NCI-H2081 treated with DMSO at 0.1 percent for 48 hours (cell line): ENCODE measurements at regions not wholly inside any gene's neighbourhood (a gene's known extent, or its start where the extent isn't known, plus 50 kb on each side); places are given as distances from the start of the nearest gene placed in this dataset.

Experiments
- DNase-seq: peaks from one replicate; lab custom pipeline; 2025; lab: John Stamatoyannopoulos, UW

DNA sequence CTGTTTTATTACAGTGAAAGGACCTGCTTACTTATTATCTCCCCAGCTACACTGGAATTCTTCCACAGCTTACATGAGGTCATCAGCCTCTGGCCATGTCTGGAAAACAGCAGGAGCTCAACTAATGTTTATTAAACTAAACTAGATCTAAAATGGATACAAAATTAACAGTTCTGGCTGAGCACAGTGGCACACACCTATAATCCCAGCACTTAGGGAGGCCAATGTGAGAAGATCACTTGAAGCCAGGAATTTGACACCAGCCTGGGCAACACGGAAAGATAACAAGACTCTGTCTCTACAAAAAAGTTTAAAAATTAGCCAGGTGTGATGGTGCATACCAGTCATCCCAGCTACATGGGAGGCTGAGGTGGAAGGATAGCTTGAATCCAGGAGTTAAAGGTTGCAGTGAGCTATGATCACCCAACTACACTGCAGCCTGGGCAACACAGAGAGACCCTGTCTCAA is 220.8 kb upstream of the MARCKS start:
- no peak for DNase-seq

DNA sequence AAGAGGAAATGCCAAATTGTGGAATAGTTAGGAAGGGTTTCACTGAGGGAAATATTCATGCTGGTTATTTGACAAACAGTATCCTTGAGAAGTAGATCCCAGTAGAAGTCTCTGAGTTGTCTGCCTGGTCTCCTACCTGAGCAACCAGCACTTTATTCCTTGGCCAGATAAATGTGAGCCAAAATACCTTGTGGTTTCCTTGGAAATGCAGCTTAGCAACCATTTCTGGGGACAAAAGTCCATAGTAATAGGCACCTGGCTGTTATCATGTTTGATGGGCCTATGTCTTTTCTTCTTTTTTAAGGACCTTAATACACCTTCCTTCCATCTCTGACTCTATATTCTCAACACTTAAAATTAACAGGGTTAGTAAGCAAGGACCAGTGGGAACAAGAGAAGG is 217.1 kb upstream of the MARCKS start:
- DNase-seq: no peak

DNA sequence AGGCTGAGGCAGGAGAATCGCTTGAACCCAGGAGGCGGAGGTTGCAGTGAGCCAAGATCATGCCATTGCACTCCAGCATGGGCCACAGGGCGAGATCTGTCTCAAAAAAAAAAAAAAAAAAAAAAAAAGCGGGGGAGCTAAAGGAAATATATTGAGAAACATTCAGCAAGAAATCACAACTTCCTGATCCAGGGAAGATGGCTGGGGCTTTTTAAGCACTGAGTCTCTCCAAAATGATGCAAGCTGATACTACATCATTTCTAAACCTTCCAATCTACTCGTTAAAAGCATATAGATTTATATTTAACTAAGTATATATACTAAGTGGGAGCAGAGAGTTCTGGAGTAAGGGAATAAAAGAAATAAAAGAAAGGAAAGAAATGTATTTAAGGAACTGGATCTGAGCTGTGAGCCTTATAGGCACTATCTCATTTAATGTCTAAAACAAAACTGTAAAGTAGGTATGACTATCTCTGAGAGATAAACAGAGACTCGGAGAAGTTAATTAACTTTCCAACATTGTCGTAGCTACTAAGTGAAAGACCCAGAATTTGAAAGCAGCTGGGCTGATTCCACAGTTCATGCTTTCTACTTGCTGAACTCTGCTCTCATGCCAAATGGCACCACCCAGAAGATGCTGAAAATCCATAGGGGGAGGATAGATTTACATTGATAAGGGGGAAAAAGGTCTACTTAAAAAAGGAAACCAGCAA is 215.0 kb upstream of the MARCKS start:
- DNase-seq: no peak

DNA sequence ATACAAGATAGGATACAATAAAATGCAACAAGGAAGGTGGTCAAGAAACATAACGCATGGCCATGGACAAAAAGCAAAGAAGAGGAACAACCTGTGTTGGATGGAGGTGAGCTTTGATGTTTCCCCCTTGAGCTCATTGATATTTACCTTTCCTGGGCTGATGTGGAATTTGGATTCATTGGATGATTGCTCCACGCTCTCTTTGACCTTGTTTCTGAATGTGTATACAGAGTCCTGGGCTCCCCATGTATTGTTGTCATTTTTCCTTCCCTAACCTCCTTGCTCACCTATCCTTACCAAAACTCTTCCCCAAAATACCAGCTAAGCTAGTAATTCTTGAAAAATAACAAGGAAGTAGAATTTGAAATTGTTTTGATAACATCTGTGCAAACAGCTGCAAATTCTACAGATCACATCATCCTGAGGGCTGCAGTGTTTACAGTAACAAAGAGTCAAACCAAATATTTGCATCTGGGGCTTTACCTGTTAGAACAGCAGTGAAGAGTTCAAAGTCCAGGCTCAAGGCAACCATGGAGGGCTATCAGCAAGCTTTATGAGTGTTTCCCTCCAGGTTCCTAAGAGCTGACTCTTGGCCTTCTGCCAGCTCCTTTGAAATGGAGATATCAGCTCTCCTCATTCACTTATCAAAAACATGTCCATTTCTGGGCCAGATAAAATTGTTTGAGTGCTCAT is 214.3 kb upstream of the MARCKS start:
- no peak for DNase-seq

GRCh38 chr6:113643407-113643770 is 213.8 kb upstream of the MARCKS start:
- no peak for DNase-seq

DNA sequence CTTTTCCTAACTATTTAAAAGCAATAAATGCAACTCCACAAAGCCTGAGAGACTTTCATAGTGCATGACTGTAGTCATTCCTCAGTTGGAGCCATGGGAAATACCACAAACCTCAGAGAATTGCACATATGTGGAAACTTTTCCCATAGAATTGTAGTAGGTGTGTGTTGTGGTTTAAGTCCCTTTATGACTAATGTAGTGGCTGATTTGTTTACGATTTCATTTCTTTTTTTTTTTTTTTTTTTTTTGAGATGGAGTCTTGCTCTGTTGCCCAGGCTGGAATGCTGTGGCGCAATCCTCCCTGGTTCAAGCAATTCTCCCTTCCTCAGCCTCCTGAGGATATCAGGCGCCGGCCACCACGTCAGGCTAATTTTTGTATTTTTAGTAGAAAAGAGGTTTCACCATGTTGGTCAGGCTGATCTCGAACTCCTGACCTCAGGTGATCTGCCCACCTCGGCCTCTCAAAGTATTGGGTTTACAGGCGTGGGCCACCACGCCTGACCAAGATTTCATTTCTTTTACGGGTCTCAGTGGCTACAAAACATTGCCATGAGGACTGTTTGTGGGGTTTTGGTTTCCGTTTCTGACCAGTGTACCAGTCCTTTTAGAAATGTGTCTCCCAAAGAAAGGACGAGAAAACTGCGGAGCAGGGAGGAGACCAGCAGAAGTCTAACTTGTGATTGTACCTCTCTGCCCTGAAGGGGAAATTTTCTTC is 212.1 kb upstream of the MARCKS start:
- DNase-seq: no peak

- DNase-seq: no peak
Observed at GRCh38 chr6:113645576-113645970, 211.6 kb upstream of the MARCKS start.

DNA sequence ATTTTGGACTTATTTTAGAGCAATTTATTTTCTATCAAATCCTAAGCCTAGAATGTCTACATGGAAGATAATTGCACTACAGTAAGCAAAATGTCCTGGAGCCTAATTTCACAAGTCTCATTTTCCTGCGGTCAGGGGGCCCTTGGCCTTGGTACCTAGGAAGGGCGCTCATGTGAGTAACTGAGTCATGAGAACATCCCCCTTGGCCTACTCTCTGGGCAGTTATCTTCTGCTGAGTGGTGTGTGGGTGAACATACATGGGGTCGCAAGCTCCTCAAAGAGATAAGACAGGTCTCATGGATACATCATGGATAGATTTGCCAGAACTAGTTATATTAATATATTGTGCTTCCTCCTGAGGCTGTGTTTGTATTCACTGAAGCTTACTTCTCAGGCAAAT is 211.2 kb upstream of the MARCKS start:
- DNase-seq: no peak

DNA sequence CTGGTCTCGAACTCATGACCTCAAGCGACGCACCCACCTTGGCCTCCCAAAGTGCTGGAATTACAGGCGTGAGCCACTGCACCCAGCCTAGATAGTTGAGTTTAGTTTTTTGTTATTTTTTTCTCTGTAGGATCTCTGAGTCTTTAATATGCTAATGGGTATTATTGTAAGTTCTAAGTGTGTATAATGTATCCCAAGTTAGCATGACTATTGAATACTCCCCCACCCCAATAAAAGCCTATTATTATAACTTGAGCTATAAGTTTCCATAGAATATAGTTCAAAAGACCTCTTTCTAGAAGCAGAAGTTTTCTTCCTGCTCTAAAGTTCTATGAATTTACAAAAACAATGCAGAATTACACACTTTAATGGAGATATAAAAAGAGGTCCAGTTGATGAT is 210.4 kb upstream of the MARCKS start:
- DNase-seq: no peak

GRCh38 chr6:113647143-113647889 is 209.8 kb upstream of the MARCKS start:
- no peak for DNase-seq

- DNase-seq: no peak
Observed at GRCh38 chr6:113648698-113649097, 208.4 kb upstream of the MARCKS start.

GRCh38 chr6:113649276-113649675 is 207.9 kb upstream of the MARCKS start:
- no peak for DNase-seq

DNA sequence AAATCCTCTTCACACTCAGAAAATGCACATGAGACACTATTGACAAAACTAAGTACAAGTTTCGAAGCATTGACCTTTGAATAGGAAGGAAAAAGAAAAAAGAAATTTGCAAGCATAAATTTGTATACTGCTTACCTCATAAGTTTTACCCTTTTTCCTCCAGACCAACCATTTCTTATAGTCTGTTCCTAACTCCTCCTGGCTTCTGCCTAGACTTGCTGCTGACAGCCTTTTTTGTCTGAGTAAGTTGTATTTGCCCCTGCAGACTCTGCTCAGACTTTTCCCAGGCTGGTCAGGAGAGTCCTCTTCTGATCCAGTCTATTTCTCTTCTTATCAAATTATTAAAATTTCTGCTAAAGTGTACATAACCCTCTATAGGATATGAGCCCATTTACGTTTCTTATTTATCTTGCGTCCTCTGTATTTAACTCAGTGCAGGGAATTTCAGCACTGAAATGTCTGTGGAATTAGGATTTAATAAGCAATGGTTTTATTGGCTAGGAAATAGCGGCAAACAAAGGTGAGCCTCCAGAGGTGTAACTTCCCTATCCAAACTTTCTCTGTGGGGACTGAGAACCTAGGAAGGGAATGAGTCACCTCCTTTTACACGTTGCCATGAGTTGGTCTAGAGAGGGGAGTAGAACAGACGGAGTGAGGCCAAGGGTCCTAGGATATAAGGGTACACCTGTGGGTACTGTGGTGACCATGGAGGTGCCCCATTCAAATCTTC is 207.1 kb upstream of the MARCKS start:
- DNase-seq: no peak

GRCh38 chr6:113650610-113650979 is 206.6 kb upstream of the MARCKS start:
- DNase-seq: no peak

- no peak for DNase-seq
Observed at GRCh38 chr6:113651120-113651519, 206.0 kb upstream of the MARCKS start.

GRCh38 chr6:113651920-113652319 is 205.2 kb upstream of the MARCKS start:
- DNase-seq: no peak

DNA sequence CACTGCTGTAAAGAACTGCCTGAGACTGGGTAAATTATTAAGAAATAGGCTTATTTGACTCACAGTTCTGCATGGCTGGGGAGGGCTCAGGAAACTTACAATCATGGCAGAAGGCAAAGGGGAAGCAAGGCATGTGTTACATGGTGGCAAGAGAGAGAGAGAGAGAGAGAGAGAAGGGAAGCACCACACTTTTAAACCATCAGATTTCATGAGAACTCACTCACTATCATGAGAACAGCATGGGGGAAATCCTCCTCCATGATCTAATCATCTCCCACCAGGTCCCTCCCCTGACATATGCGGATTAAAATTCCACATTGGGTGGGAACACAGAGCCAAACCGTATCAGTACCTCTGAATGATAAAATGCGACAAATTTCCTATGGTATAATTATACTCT is 203.9 kb upstream of the MARCKS start:
- no peak for DNase-seq

DNA sequence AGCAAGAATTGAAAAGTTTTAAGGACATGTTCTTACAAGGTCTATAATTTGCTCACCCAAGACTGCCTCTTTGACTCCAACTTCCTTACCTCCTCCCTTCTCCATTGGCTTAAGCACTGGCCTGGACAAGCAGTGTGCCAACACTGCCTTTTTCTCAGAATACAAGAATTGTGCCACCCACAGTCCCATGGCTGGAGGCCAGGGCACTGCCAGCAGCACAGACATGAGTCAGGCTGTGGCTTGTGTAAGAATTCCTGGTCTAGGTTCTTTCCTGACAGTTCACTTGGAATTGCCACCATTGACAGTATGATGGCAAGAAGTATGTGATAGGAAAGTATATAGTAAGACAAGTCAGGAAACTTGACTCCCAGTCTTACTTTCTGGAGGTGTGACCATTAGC is 202.7 kb upstream of the MARCKS start:
- no peak for DNase-seq

GRCh38 chr6:113655761-113656160 is 201.4 kb upstream of the MARCKS start:
- DNase-seq: no peak

- DNase-seq: no peak
Observed at GRCh38 chr6:113659762-113660404, 197.3 kb upstream of the MARCKS start.

DNA sequence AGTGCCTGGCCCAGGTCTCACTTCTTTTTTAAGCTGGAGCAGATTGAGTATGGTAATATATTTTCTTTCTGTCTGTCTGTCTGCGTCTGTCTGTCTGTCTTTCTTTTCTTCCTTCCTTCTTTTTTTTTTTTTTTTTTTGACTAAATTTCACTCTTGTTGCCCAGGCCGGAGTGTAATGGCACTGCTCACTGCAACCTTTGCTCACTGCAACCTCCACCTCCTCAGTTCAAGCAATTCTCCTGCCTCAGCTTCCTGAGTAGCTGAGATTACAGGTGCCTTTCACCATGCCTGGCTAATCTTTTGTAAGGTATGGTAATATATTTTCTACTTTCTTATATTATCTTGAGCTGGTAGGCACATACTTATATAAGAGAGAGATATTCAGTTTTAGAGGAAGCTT is 196.3 kb upstream of the MARCKS start:
- no peak for DNase-seq
